Osteoblast (primary cell): ENCODE measurements at regions not wholly inside any gene's neighbourhood (a gene's known extent, or its start where the extent isn't known, plus 50 kb on each side); places are given as distances from the start of the nearest gene placed in this dataset.

Experiments
- DNase-seq: peaks from one replicate; pipeline ENCODE4 v3.0.0; 2011; ENCODE audit warnings: low spot score, mixed read lengths; ENCODE audit not compliant: insufficient read length; ENCODE audit errors: missing footprints
- H2AFZ ChIP-seq: 2 replicates; pipeline ENCODE4 v1.6.0; 2011; ENCODE audit warnings: mild to moderate bottlenecking, low read length
- H3K27ac ChIP-seq: 2 replicates; pipeline ENCODE4 v1.5.1; 2011; ENCODE audit warnings: mild to moderate bottlenecking, low read depth, low read length, moderate library complexity
- H3K27me3 ChIP-seq: 2 replicates; pipeline ENCODE4 v1.6.0; 2012; ENCODE audit warnings: mild to moderate bottlenecking, control low read depth, inconsistent platforms, low read length, moderate library complexity; ENCODE audit not compliant: insufficient read depth
- H3K36me3 ChIP-seq: 2 replicates; pipeline ENCODE4 v1.5.1; 2011; ENCODE audit warnings: mild to moderate bottlenecking, low read length, control low read depth, moderate library complexity; ENCODE audit not compliant: insufficient read depth
- H3K4me1 ChIP-seq: 2 replicates; pipeline ENCODE4 v1.5.1; 2011; ENCODE audit warnings: mild to moderate bottlenecking, low read length, control low read depth, moderate library complexity; ENCODE audit not compliant: insufficient read depth
- H3K4me2 ChIP-seq: 2 replicates; pipeline ENCODE4 v1.6.0; 2011; ENCODE audit warnings: mild to moderate bottlenecking, low read length; ENCODE audit not compliant: insufficient read depth
- H3K4me3 ChIP-seq: fragments of 200-600 bp; sonication (generic); 3 replicates; pipeline ENCODE4 v1.5.1; 2012; ENCODE audit warnings: mild to moderate bottlenecking, low read length, inconsistent platforms; ENCODE audit not compliant: insufficient read depth
- H3K79me2 ChIP-seq: 2 replicates; pipeline ENCODE4 v1.6.0; 2012; ENCODE audit warnings: mild to moderate bottlenecking, low read length, control low read depth, inconsistent platforms; ENCODE audit not compliant: insufficient read depth
- H3K9me3 ChIP-seq: 2 replicates; pipeline ENCODE4 v1.5.1; 2011; ENCODE audit warnings: low read depth, low read length, control low read depth
- H4K20me1 ChIP-seq: 2 replicates; pipeline ENCODE4 v1.6.0; 2012; ENCODE audit warnings: mild to moderate bottlenecking, low read length, control low read depth; ENCODE audit not compliant: insufficient read depth
- CTCF ChIP-seq: IDR thresholded peaks from 2 replicates; pipeline ENCODE4 v1.5.1; 2011; ENCODE audit warnings: mild to moderate bottlenecking, low read depth, low read length, moderate library complexity; ENCODE audit errors: extremely low read depth

GRCh38 chr5:72691751-72692150 is 124.7 kb upstream of the TNPO1 start:
- no peaks in the 10 kb centered on the region for H3K4me1 ChIP-seq
- H3K27ac ChIP-seq, result no peak overlapping the region
- H3K27me3 ChIP-seq, result peaks cover 11% of the 10 kb centered on the region
- TF ChIP-seq CTCF, result no peak
- H2AFZ ChIP-seq, result no peak overlapping the region
- no peaks in the 10 kb centered on the region for H3K9me3 ChIP-seq
- no peaks in the 10 kb centered on the region for H3K36me3 ChIP-seq
- no peak for DNase-seq
- no peak overlapping the region for H3K4me3 ChIP-seq
- no peaks in the 10 kb centered on the region for H4K20me1 ChIP-seq
- H3K79me2 ChIP-seq, result no peaks in the 10 kb centered on the region
- no peak overlapping the region for H3K4me2 ChIP-seq

GRCh38 chr5:72688916-72689315 is 127.5 kb upstream of the TNPO1 start:
- no peaks in the 10 kb centered on the region for H3K36me3 ChIP-seq
- no peaks in the 10 kb centered on the region for H3K9me3 ChIP-seq
- H3K4me1 ChIP-seq, result no peaks in the 10 kb centered on the region
- no peak overlapping the region for H3K4me2 ChIP-seq
- no peak for DNase-seq
- no peak overlapping the region for H2AFZ ChIP-seq
- no peak overlapping the region for H3K27ac ChIP-seq
- H3K27me3 ChIP-seq, result peaks cover 9% of the 10 kb centered on the region
- H4K20me1 ChIP-seq, result no peaks in the 10 kb centered on the region
- H3K4me3 ChIP-seq, result no peak overlapping the region
- H3K79me2 ChIP-seq, result no peaks in the 10 kb centered on the region
- no peak for TF ChIP-seq CTCF

GRCh38 chr5:72687288-72687687 is 129.2 kb upstream of the TNPO1 start:
- Histone ChIP-seq H3K4me2 (no peak overlapping the region), H3K9me3 (no peaks in the 10 kb centered on the region), H3K4me1 (no peaks in the 10 kb centered on the region), H2AFZ (no peak overlapping the region), H3K79me2 (no peaks in the 10 kb centered on the region), H3K4me3 (no peak overlapping the region), H3K36me3 (no peaks in the 10 kb centered on the region), H3K27me3 (peaks cover 9% of the 10 kb centered on the region), H4K20me1 (no peaks in the 10 kb centered on the region), H3K27ac (no peak overlapping the region)
- DNase-seq, result no peak
- no peak for TF ChIP-seq CTCF

- Histone ChIP-seq H3K27me3 (no peaks in the 10 kb centered on the region), H3K4me1 (no peaks in the 10 kb centered on the region), H4K20me1 (no peaks in the 10 kb centered on the region), H3K4me2 (no peak overlapping the region), H3K79me2 (no peaks in the 10 kb centered on the region), H3K27ac (no peak overlapping the region), H2AFZ (no peak overlapping the region), H3K36me3 (no peaks in the 10 kb centered on the region), H3K4me3 (no peak overlapping the region), H3K9me3 (no peaks in the 10 kb centered on the region)
- no peak for TF ChIP-seq CTCF
- no peak for DNase-seq
These were observed 133.9 kb upstream of the TNPO1 start for GRCh38 chr5:72682561-72682960.
